ENCODE measurements at regions not wholly inside any gene's neighbourhood (a gene's known extent, or its start where the extent isn't known, plus 50 kb on each side); places are given as distances from the start of the nearest gene placed in this dataset.

DNA sequence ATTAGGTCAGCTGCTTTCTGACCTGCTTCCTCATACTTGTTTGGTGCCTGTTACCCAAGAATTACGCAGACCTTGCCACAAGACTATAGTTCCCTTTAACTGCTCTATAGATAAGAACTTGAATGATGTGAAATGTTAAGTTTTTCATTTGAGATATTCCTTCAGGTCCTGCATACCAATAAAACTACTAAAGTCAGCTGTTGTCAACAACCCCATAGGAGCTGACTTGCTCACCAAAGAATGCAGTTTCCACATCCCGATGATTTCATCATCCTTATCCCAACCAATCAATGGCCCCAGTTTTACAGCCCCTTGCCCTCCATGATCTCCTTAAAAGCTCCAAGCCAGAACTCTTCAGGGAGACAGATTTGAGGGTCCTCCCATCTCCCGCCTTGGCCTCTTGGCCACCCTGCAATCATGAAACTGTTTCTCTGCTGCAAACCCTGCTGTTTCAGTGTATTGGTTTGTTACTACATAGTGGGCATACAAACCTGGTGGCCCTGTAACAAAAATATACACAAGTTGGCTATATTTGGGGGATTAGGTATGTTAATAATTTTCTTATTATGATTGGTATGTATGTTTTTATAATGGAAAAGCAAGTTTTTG is 396.3 kb upstream of the CHST9 start:
- H3K4me3 ChIP-seq, result no peak overlapping the region
- intact Hi-C loops (cut with DNase I), result no loop called here
- no peaks in the 10 kb centered on the region for H3K27me3 ChIP-seq
- no peak for TF ChIP-seq CTCF (IDR thresholded peaks at IDR 0.05)
- no peak for ATAC-seq
- no peaks in the 10 kb centered on the region for H3K36me3 ChIP-seq
- no peaks in the 10 kb centered on the region for H3K4me1 ChIP-seq
- H3K27ac ChIP-seq, result no peak overlapping the region
- H3K9me3 ChIP-seq, result peaks cover 0 to 16% of the 10 kb centered on the region in 2 donors
- DNase-seq, result no peak

- no peak for ATAC-seq
- H3K36me3 ChIP-seq, result no peaks in the 10 kb centered on the region
- intact Hi-C loops (cut with DNase I), result no loop called here
- peaks cover 0 to 16% of the 10 kb centered on the region in 2 donors for H3K9me3 ChIP-seq
- TF ChIP-seq CTCF (IDR thresholded peaks at IDR 0.05), result no peak
- no peaks in the 10 kb centered on the region for H3K27me3 ChIP-seq
- no peak for DNase-seq
- no peaks in the 10 kb centered on the region for H3K4me1 ChIP-seq
- H3K27ac ChIP-seq, result no peak overlapping the region
- H3K4me3 ChIP-seq, result no peak overlapping the region
Measured at GRCh38 chr18:27579364-27579763, 394.3 kb upstream of the CHST9 start.

DNA sequence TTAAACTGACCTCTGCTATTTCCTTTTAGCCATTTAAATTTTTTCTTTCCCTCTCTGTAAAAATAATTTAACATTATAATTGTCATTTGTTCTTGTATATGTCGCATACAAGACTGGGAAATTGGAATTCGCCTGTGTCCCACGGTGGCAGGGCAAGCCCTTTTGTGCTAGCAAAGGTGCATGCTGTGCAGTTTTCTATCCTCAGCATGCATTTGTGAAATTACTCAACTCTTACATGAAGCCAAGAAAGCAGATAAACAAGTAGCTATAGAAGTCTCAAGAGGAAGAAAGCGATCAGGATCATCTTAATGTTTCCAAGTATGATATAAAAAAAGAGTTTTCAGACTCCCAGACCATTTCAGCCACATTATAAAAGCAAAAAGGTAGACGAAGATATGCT is 392.6 kb upstream of the CHST9 start:
- H3K36me3 ChIP-seq, result no peaks in the 10 kb centered on the region
- no peak overlapping the region for H3K27ac ChIP-seq
- TF ChIP-seq CTCF (IDR thresholded peaks at IDR 0.05), result no peak
- no peaks in the 10 kb centered on the region for H3K4me1 ChIP-seq
- intact Hi-C loops (cut with DNase I), result no loop called here
- H3K27me3 ChIP-seq, result no peaks in the 10 kb centered on the region
- H3K9me3 ChIP-seq, result peaks cover 0 to 16% of the 10 kb centered on the region in 2 donors
- DNase-seq, result peak in 1 of 4 donors; percentile 4
- no peak overlapping the region for H3K4me3 ChIP-seq
- ATAC-seq, result no peak

DNA sequence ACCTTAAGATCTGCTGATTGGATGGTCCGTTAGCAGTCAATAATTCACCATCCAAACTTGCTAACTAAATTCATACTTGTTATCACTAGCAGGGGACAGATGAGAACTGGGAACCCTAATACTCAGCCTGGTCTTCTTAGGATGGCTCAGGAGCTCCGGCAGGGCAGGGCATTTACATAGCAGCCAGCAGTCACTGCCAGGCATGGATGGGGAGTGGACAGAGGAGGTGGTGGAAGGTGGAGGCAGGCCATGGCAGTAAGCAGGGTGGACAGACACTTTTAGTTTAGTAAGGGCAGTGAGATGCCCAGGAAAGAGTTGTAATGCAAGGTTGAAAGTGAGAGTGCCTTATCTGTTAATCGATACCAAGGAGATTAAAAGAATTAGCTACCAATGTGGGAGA is 392.2 kb upstream of the CHST9 start:
- Histone ChIP-seq H3K27me3 (no peaks in the 10 kb centered on the region), H3K4me3 (no peak overlapping the region), H3K9me3 (peaks cover 0 to 18% of the 10 kb centered on the region in 2 donors), H3K4me1 (no peaks in the 10 kb centered on the region), H3K27ac (no peak overlapping the region), H3K36me3 (no peaks in the 10 kb centered on the region)
- intact Hi-C loops (cut with DNase I), result no loop called here
- no peak for ATAC-seq
- TF ChIP-seq CTCF (IDR thresholded peaks at IDR 0.05), result no peak
- DNase-seq, result no peak

- intact Hi-C loops (cut with DNase I), result no loop called here
- Histone ChIP-seq H3K4me1 (no peaks in the 10 kb centered on the region), H3K4me3 (no peak overlapping the region), H3K27ac (no peak overlapping the region), H3K36me3 (no peaks in the 10 kb centered on the region), H3K9me3 (peaks cover 0 to 12% of the 10 kb centered on the region in 2 donors), H3K27me3 (no peaks in the 10 kb centered on the region)
- no peak for ATAC-seq
- DNase-seq, result peak in 1 of 4 donors; percentile 7
- no peak for TF ChIP-seq CTCF (IDR thresholded peaks at IDR 0.05)
Measured at GRCh38 chr18:27567434-27567833, 382.3 kb upstream of the CHST9 start.

All from left lung (tissue), 4 donors.